HG02588 (cell line): ENCODE measurements at regions not wholly inside any gene's neighbourhood (a gene's known extent, or its start where the extent isn't known, plus 50 kb on each side); places are given as distances from the start of the nearest gene placed in this dataset.
"Not testable (repeated sequence)": the region's sequence is repeated elsewhere in the genome, so short reads cannot be mapped to it uniquely, and the experiment has no call there.

Experiments
- ATAC-seq: cut with Tn5 transposase; IDR thresholded peaks from one replicate; pipeline ENCODE4 v1.9.1; 2021; ENCODE audit warnings: mild to moderate bottlenecking, moderate library complexity; ENCODE audit not compliant: unreplicated experiment

- not testable (repeated sequence) for ATAC-seq
These were observed 600.1 kb downstream of the PRR16 start for GRCh38 chr5:121064241-121064640.

GRCh38 chr5:121086671-121087070, 622.6 kb downstream of the PRR16 start:
- no peak for ATAC-seq

- no peak for ATAC-seq
These were observed 623.5 kb downstream of the PRR16 start for GRCh38 chr5:121087560-121087959.

GRCh38 chr5:121088341-121088740, 624.2 kb downstream of the PRR16 start:
- ATAC-seq = no peak

- ATAC-seq = no peak
These were observed 626.7 kb downstream of the PRR16 start for GRCh38 chr5:121090822-121091221.

GRCh38 chr5:121100931-121101330, 636.8 kb downstream of the PRR16 start:
- ATAC-seq = no peak

GRCh38 chr5:121105921-121106320, 641.8 kb downstream of the PRR16 start:
- ATAC-seq = no peak

- ATAC-seq = not testable (repeated sequence)
These were observed 642.9 kb downstream of the PRR16 start for GRCh38 chr5:121106721-121107690.

- ATAC-seq = no peak
These were observed 644.6 kb downstream of the PRR16 start for GRCh38 chr5:121108725-121109124.

- no peak for ATAC-seq
These were observed 645.7 kb downstream of the PRR16 start for GRCh38 chr5:121109817-121110216.

GRCh38 chr5:121121786-121122185, 657.7 kb downstream of the PRR16 start:
- ATAC-seq = no peak

- ATAC-seq = no peak
These were observed 674.4 kb downstream of the PRR16 start for GRCh38 chr5:121138495-121138907.

GRCh38 chr5:121138952-121139351, 674.9 kb downstream of the PRR16 start:
- no peak for ATAC-seq

- ATAC-seq = no peak
These were observed 680.7 kb downstream of the PRR16 start for GRCh38 chr5:121144764-121145163.

GRCh38 chr5:121151534-121151933, 687.4 kb downstream of the PRR16 start:
- ATAC-seq = no peak

- no peak for ATAC-seq
These were observed 688.3 kb downstream of the PRR16 start for GRCh38 chr5:121152411-121152810.

- ATAC-seq = no peak
These were observed 692.5 kb downstream of the PRR16 start for GRCh38 chr5:121156565-121156964.

GRCh38 chr5:121158451-121158850, 693.2 kb upstream of the FTMT start:
- ATAC-seq = no peak

GRCh38 chr5:121160591-121160990, 691.1 kb upstream of the FTMT start:
- ATAC-seq = no peak

GRCh38 chr5:121164632-121165031, 687.0 kb upstream of the FTMT start:
- no peak for ATAC-seq

- no peak for ATAC-seq
These were observed 680.3 kb upstream of the FTMT start for GRCh38 chr5:121171361-121171760.

GRCh38 chr5:121171834-121172233, 679.8 kb upstream of the FTMT start:
- no peak for ATAC-seq

GRCh38 chr5:121174351-121174750, 677.3 kb upstream of the FTMT start:
- ATAC-seq = no peak
